ENCODE measurements at regions not wholly inside any gene's neighbourhood (a gene's known extent, or its start where the extent isn't known, plus 50 kb on each side); places are given as distances from the start of the nearest gene placed in this dataset.

- TF ChIP-seq CTCF (IDR thresholded peaks at IDR 0.05; ENCODE audit: insufficient read depth, low read length, poor library complexity, severe bottlenecking) (no peak), EZH2phosphoT487 (conservative IDR thresholded peaks at IDR 0.05; ENCODE audit: low read length) (no peak)
Measured at GRCh38 chr4:111839141-111839540, 306.1 kb upstream of the FAM241A start.
